Activated T-cell treated with anti-CD3 and anti-CD28 coated beads, Interleukin-2, amount 50 U/mL, for 48 hours (primary cell): ENCODE measurements at regions not wholly inside any gene's neighbourhood (a gene's known extent, or its start where the extent isn't known, plus 50 kb on each side); places are given as distances from the start of the nearest gene placed in this dataset.

Experiments used
- DNase-seq, 2 experiments: peaks; one replicate each; pipeline ENCODE4 v3.0.0-alpha.2; 2020

DNA sequence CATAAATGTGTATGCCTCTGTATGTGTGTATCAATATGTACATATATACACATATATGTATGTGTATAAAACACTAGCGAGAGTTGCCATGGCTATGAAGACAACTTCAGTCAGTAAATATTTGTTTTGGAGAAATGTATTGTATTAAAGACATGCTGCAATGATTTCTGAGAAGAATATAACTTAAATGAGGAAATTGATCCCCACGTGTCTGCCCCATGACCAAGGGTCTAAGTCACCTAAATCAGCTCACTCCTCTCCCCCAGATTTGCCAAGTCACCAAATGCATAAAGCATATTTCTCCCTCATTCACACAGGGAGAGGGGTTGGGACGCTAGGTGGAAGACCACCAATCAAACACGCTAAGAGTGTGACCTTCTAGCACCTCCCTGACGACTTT, 58.3 kb upstream of the LYST start:
- DNase-seq = no peak

DNA sequence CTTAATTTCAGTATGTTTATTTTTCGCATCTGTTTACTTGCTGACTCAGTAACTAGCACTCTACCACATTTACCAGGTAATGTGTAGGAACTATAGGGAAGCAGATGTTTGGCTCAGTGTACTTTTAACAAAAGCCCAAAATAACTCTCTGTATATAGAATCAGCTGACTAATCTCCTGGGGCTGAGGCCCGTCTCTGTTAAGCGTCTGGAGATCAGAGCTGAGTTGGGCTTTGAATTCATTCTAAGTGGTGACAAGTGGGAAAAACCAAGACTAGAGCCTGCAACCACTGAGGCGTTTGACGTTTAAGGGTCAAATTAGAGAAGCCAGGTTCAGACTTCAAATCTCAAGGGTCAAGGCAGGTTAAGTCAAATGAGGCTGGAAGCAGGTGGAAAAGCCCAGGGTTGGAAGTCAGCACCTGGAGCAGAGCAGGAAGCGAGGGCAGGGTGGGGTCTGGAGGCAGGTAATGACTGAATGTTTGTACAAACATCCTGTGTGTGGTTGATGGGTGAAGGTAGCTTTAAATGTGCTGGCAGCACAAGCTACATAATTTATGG, 56.8 kb upstream of the LYST start:
- no peak for DNase-seq

DNA sequence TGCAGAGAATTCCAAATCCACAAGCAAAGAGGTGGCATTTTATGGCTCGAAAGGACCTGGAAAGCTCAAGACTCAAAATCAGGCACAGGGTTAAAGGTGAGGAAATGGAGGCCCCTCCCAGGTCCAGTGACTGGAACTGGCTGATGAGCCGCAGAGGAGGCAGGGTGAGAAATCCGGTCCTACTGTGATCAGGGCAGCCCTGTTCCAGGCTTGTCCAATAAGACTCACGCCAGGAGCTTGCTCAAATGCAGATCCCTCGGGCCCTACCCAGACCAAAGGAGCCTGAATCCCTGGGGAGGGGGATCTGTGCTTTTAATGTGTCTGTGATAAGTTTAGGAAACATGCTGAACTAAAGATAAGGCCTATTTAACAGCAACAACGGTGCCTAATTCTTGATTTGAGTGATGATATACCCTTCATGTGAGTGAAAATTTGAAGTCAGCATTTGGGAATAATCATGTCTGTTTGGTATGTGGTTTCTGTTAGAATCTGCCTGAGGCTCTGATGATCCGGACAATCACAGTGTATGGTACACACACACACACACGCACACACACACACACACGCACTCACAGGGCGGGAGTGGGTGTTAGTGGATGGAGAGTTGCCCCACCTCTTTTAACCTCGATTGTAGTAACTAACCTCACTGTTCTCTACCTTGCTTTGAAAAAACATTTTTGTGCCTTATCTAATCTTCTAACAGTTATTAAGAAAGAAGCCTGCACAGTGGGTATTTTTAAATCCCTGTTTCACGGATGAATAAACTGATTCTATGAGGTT, 54.1 kb upstream of the LYST start:
- no peak for DNase-seq

DNA sequence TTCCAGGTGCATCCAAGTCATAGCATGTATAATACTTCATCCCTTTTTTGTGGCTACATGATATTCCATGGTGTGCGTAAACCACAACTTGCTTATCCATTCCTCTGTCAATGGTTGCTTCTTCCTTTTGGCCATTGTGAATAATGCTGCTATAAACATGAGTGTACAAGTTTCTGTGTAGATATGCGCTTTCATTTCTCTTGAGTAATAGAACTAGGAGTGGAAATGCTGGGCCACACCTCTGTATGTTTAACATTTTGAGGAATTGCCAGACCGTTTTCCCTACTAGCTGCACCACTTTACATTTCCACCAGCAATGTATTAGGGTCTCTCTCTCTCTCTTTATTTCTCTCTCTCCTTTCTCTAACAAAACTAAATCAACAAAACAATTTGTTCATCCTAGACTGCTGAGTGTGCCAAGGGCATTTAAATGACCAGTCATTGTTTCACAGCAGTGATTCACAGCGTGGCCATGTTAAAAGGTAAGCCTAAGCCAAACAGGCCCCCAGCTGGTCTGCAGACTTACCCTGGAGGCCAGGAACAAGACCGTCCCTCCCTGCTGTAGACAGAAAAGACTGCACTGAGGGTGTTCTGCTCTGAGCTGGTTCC, 53.2 kb upstream of the LYST start:
- DNase-seq = no peak

DNA sequence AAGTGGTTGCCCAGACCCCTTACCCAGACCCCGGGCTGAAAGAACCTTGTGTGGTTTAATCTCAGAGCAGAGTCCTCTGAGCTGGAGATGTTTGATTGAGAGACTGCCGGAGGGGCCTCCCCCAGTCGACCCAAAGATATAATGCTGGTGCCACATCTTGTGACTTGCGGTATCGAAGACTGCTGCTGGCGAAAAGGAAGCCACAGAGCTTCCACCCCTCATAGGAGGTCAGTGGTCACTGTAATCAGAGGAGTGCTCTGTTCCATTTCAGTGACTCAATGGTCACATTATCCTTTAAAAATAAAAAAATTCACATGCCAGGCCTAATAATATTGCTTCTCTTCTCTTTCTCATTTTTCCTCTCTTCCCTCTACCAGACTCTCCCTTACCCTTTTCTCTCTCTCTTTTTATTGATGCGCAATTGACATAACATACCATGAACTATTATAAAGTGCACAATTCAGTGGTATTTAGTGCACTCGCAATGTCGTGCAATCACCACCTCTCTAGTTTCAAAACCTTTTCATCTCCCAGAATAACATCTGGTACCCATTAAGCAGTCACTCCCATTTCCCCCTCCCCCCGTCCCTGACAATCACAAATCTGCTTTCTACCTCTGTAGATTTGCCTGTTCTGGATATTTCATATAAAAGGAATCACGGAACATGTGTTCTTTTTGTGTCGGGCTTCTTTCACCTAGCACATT, 52.6 kb upstream of the LYST start:
- DNase-seq = no peak

DNA sequence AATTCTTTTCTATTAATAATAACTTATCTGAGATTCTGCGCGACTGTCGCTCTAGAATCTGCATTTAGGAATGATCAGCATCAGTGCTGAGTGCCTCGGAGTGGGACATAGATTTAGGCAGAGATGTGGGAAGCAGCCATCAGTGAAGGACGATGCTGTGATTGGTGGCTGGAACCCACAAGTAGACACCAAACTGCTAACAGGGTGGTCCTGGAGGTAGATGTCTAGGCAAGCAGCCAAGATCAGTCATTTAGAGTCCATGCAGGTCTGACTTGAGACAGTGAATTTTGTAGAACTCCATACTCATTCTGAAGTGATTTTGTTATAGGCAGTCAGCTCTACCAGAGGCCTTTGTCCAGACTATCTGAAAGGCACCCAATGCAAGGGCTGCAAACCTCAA, 51.8 kb upstream of the LYST start:
- DNase-seq = no peak

DNA sequence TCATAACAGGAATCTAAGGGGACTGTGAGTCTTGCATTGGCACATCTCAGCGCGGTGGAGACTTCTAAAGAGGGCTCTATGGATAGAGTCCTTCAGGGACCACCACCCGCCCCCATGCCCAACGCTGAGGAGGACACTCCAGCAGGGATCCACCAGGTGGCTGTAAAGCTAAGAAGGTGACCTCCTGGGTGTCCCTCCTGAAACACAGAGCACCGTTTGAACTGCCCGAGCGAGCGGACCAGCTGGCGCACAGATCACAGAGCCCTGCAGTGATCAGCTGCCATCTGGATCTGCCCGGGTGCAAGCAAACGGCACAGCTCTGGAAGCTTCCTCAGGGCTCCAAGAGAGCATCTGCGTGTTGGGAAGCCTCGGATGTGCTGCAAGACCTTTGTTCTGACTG, 51.3 kb upstream of the LYST start:
- no peak for DNase-seq

DNA sequence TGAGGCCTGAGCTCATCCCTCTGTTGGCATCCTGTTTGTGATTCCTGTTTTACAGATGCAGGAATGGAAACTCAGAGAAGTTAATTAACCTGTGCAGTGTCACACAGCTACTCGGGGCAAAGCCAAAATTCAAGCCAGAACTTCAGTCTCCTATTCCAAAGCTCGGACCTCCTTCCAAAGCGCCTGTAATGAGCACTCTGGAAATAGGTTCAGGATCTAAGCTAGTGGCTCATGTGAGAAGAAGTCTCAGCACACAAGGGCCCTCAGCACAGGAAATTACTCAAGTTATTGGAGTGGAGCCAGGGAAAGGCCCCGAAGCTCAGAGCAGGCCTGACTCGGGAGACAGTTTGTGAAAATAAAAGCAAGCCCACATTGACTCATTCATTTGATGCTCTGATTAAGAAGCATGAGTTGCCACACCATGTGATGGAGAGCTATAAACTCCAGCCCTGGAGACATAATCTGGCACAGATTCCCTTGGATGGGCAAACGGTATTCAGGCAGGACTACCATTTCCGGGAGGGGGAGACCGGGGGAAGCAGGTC, 50.6 kb upstream of the LYST start:
- DNase-seq = peak; percentile 74 to 75
